ENCODE measurements at regions not wholly inside any gene's neighbourhood (a gene's known extent, or its start where the extent isn't known, plus 50 kb on each side); places are given as distances from the start of the nearest gene placed in this dataset.

GRCh38 chr7:133202942-133203341, 49.9 kb upstream of the EXOC4 start:
- DNase-seq (ENCODE audit: low read depth in 1 of 2, low spot score in 1 of 2): no peak
- Histone ChIP-seq H3K27ac (replicated peaks) (no peak overlapping the region), H3K27me3 (ENCODE audit: insufficient read depth, poor library complexity, severe bottlenecking) (no peaks in the 10 kb centered on the region), H3K4me3 (replicated peaks; ENCODE audit: insufficient read depth, low read length) (no peak overlapping the region)
- no peak for TF ChIP-seq POLR2AphosphoS5 (IDR thresholded peaks at IDR 0.05; ENCODE audit: low read depth)
- no peak for TF ChIP-seq SPI1 (IDR thresholded peaks at IDR 0.05; ENCODE audit: borderline replicate concordance, low read depth)
- TF ChIP-seq, protein P1, sequence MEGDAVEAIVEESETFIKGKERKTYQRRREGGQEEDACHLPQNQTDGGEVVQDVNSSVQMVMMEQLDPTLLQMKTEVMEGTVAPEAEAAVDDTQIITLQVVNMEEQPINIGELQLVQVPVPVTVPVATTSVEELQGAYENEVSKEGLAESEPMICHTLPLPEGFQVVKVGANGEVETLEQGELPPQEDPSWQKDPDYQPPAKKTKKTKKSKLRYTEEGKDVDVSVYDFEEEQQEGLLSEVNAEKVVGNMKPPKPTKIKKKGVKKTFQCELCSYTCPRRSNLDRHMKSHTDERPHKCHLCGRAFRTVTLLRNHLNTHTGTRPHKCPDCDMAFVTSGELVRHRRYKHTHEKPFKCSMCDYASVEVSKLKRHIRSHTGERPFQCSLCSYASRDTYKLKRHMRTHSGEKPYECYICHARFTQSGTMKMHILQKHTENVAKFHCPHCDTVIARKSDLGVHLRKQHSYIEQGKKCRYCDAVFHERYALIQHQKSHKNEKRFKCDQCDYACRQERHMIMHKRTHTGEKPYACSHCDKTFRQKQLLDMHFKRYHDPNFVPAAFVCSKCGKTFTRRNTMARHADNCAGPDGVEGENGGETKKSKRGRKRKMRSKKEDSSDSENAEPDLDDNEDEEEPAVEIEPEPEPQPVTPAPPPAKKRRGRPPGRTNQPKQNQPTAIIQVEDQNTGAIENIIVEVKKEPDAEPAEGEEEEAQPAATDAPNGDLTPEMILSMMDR (IDR thresholded peaks at IDR 0.05; ENCODE audit: insufficient read depth, low read length): no peak
- TF ChIP-seq, protein P2, sequence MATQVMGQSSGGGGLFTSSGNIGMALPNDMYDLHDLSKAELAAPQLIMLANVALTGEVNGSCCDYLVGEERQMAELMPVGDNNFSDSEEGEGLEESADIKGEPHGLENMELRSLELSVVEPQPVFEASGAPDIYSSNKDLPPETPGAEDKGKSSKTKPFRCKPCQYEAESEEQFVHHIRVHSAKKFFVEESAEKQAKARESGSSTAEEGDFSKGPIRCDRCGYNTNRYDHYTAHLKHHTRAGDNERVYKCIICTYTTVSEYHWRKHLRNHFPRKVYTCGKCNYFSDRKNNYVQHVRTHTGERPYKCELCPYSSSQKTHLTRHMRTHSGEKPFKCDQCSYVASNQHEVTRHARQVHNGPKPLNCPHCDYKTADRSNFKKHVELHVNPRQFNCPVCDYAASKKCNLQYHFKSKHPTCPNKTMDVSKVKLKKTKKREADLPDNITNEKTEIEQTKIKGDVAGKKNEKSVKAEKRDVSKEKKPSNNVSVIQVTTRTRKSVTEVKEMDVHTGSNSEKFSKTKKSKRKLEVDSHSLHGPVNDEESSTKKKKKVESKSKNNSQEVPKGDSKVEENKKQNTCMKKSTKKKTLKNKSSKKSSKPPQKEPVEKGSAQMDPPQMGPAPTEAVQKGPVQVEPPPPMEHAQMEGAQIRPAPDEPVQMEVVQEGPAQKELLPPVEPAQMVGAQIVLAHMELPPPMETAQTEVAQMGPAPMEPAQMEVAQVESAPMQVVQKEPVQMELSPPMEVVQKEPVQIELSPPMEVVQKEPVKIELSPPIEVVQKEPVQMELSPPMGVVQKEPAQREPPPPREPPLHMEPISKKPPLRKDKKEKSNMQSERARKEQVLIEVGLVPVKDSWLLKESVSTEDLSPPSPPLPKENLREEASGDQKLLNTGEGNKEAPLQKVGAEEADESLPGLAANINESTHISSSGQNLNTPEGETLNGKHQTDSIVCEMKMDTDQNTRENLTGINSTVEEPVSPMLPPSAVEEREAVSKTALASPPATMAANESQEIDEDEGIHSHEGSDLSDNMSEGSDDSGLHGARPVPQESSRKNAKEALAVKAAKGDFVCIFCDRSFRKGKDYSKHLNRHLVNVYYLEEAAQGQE (IDR thresholded peaks at IDR 0.05; ENCODE audit: insufficient replicate concordance, low read depth): no peak
- no peak for TF ChIP-seq GABPA (IDR thresholded peaks at IDR 0.05; ENCODE audit: low read depth)

All from HL-60 (cell line).